ENCODE measurements at regions not wholly inside any gene's neighbourhood (a gene's known extent, or its start where the extent isn't known, plus 50 kb on each side); places are given as distances from the start of the nearest gene placed in this dataset.

DNA sequence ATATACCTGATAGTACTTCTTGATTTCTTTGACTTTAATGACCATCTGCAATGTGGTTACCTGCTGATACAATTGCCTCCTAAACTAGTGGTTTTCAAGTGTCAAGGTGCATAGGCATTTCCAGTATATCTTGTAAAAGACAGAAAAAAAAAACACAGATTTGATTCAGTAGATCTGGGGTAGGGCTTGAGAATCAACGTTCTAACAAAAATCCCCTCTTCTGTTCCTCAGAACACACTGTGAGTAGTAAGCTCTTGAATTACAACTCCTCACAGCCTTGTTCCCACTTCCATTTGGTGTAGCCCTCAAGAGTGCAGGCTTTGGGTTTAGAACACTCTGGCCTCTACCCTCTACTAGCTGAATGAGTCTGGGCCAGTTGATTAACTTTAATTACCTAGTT lies 78.0 kb upstream of the CTSC start:
- TF ChIP-seq CTCF (IDR thresholded peaks at IDR 0.05; ENCODE audit: low read depth, low read length, missing input control) (no peak), MAX (IDR thresholded peaks at IDR 0.05) (no peak), GABPA (IDR thresholded peaks at IDR 0.05 in 1 of 2, conservative IDR thresholded peaks at IDR 0.05 in 1 of 2) (no peak), TAF1 (conservative IDR thresholded peaks at IDR 0.05) (no peak), SP1 (IDR thresholded peaks at IDR 0.05) (no peak), JUND (IDR thresholded peaks at IDR 0.05) (no peak)
